ENCODE measurements at regions not wholly inside any gene's neighbourhood (a gene's known extent, or its start where the extent isn't known, plus 50 kb on each side); places are given as distances from the start of the nearest gene placed in this dataset.
A peak's percentile ranks its signal among the peaks of the same experiment; 100 is the strongest.

- ChIA-PET POLR2A (interaction anchor here (0.7 kb wide), 2 partner anchors 106 to 311 kb away, joined by 6 to 7 read pairs; no protein-coding TSS in a partner anchor), CTCF (no interaction called here)
- BruUV-seq (replicated peaks): no TSS peak
- Histone ChIP-seq H3K4me1 (ENCODE audit: control insufficient read depth, insufficient read depth, low read length) (0 out of 2 replicates have a peak, but pooled peaks cover 4% of the 10 kb centered on the region), H3K27me3 (ENCODE audit: control insufficient read depth, insufficient read depth, low read length) (no peaks in the 10 kb centered on the region), H3K9me3 (ENCODE audit: control insufficient read depth, insufficient read depth, low read depth, low read length) (no peaks in the 10 kb centered on the region), H3K27ac (ENCODE audit: low read length) (no peak overlapping the region), H3K36me3 (ENCODE audit: control insufficient read depth, insufficient read depth, low read length) (no peaks in the 10 kb centered on the region), H3K4me3 (ENCODE audit: low read depth in 2 of 2, low read length in 2 of 2) (no peak overlapping the region)
- in situ Hi-C loops (cut with HindIII; ENCODE audit: low pct_unique_long_range_greater_than_20kb, low sequenced_read_pairs): no loop called here
- TF ChIP-seq SIN3A (IDR thresholded peaks at IDR 0.05; ENCODE audit: borderline replicate concordance, insufficient read depth, low read depth, low read length) (no peak), TCF7L2 (IDR thresholded peaks at IDR 0.05; ENCODE audit: low read depth, low read length) (no peak), REST (IDR thresholded peaks at IDR 0.05; ENCODE audit: insufficient read depth in 1 of 2, low read depth in 2 of 2, low read length in 1 of 2) (no peak), CTCF (IDR thresholded peaks at IDR 0.05) (no peak), POLR2AphosphoS5 (IDR thresholded peaks at IDR 0.05; ENCODE audit: low read depth, low read length) (no peak)
- DNase-seq (ENCODE audit: low read depth, low spot score) (no peak), ATAC-seq (no peak)
- intact Hi-C loops (cut with micrococcal nuclease; ENCODE audit: unreplicated experiment): no loop called here
Observed at GRCh38 chr2:39487398-39488250, 50.5 kb upstream of the MAP4K3 start.

GRCh38 chr2:39488450-39488849, 51.4 kb upstream of the MAP4K3 start:
- no peak overlapping the region for H3K27ac ChIP-seq (ENCODE audit: low read length)
- TF ChIP-seq POLR2AphosphoS5 (IDR thresholded peaks at IDR 0.05; ENCODE audit: low read depth, low read length) (no peak), REST (IDR thresholded peaks at IDR 0.05; ENCODE audit: insufficient read depth in 1 of 2, low read depth in 2 of 2, low read length in 1 of 2) (no peak), SIN3A (IDR thresholded peaks at IDR 0.05; ENCODE audit: borderline replicate concordance, insufficient read depth, low read depth, low read length) (no peak), TCF7L2 (IDR thresholded peaks at IDR 0.05; ENCODE audit: low read depth, low read length) (no peak), CTCF (IDR thresholded peaks at IDR 0.05) (no peak)
- ChIA-PET CTCF (no interaction called here), POLR2A (interaction anchor here (0.7 kb wide), 2 partner anchors 106 to 310 kb away, joined by 6 to 7 read pairs; no protein-coding TSS in a partner anchor)
- no peak overlapping the region for H3K4me3 ChIP-seq (ENCODE audit: low read depth in 2 of 2, low read length in 2 of 2)
- peak; percentile 71; the same call in 1 of the 2 replicates for ATAC-seq
- no peaks in the 10 kb centered on the region for H3K27me3 ChIP-seq (ENCODE audit: control insufficient read depth, insufficient read depth, low read length)
- intact Hi-C loops (cut with micrococcal nuclease; ENCODE audit: unreplicated experiment): no loop called here
- H3K4me1 ChIP-seq (ENCODE audit: control insufficient read depth, insufficient read depth, low read length): 0 out of 2 replicates have a peak, but pooled peaks cover 4% of the 10 kb centered on the region
- BruUV-seq (replicated peaks): no TSS peak
- in situ Hi-C loops (cut with HindIII; ENCODE audit: low pct_unique_long_range_greater_than_20kb, low sequenced_read_pairs): no loop called here
- no peaks in the 10 kb centered on the region for H3K9me3 ChIP-seq (ENCODE audit: control insufficient read depth, insufficient read depth, low read depth, low read length)
- no peak for DNase-seq (ENCODE audit: low read depth, low spot score)
- H3K36me3 ChIP-seq (ENCODE audit: control insufficient read depth, insufficient read depth, low read length): no peaks in the 10 kb centered on the region

Measured in Panc1 (cell line).